HepG2 (cell line): ENCODE measurements at regions not wholly inside any gene's neighbourhood (a gene's known extent, or its start where the extent isn't known, plus 50 kb on each side); places are given as distances from the start of the nearest gene placed in this dataset.

ENCODE experiments used
- ATAC-seq: fragments of 200-7000 bp; cut with Tn5 transposase; 3 replicates; pipeline ENCODE4 v1.9.1; 2020; ENCODE audit warnings: mild to moderate bottlenecking, moderate library complexity
- BruUV-seq: library from RNA; stranded (reverse); fragments of 400-500 nt; replicated peaks from 2 replicates; lab custom pipeline; 2021; lab: Mats Ljungman, UMichigan
- CTCF ChIA-PET: fragments of 300-600 bp; formaldehyde crosslinking; extraction: SDS; loops from one replicate; lab custom pipeline; 2021; ENCODE audit warnings: low total read pairs, inconsistent platforms, low intra/inter-chr PET ratio; lab: Yijun Ruan, JAX
- POLR2A ChIA-PET: fragments of 350-600 bp; sonication (Branson Sonifier 250); formaldehyde crosslinking; loops from one replicate; lab custom pipeline; 2020; ENCODE audit warnings: antibody characterized with exemption, inconsistent platforms; lab: Yijun Ruan, JAX
- DNase-seq: peaks from one replicate; pipeline ENCODE4 v3.0.0-alpha.2; 2015; ENCODE audit warnings: low spot score
- FAIRE-seq: peaks from 3 replicates; lab custom pipeline; 2011; peaks lifted over from hg19 to GRCh38; lab: Jason Lieb, UNC
- H2AFZ ChIP-seq: one replicate; pipeline ENCODE4 v1.6.1; 2011; ENCODE audit warnings: low read length, inconsistent platforms
- H3K27ac ChIP-seq: fragments of 300-600 bp; 3 replicates; pipeline ENCODE4 v1.8.0; 2011; ENCODE audit warnings: mixed run types, mild to moderate bottlenecking, mixed read lengths, low read length, inconsistent platforms; ENCODE audit not compliant: insufficient read depth; ENCODE audit errors: extremely low read length
- H3K27me3 ChIP-seq, 2 experiments: fragments of 200-600 bp in 1 of 2; 2 replicates in 1 of 2; 3 replicates in 1 of 2; pipeline versions ENCODE4 v1.6.0 to v1.8.0; 2011; ENCODE audit warnings: low read length in 2 of 2, mild to moderate bottlenecking in 2 of 2, moderate library complexity in 2 of 2, inconsistent platforms in 1 of 2; ENCODE audit not compliant: insufficient read depth in 2 of 2, control insufficient read depth in 1 of 2
- H3K36me3 ChIP-seq, 2 experiments: fragments of 200-600 bp in 1 of 2; replicated peaks in 1 of 2; 2 replicates in 1 of 2; 3 replicates in 1 of 2; pipeline versions ENCODE4 v1.5.1 to v1.8.0; 2011; ENCODE audit warnings: low read length in 2 of 2, inconsistent platforms in 1 of 2; ENCODE audit not compliant: insufficient read depth in 2 of 2, control insufficient read depth in 1 of 2
- H3K4me1 ChIP-seq: 2 replicates; pipeline ENCODE4 v1.5.1; 2012; ENCODE audit warnings: low read length, inconsistent platforms; ENCODE audit not compliant: insufficient read depth
- H3K4me2 ChIP-seq: 2 replicates; pipeline ENCODE4 v1.6.0; 2011; ENCODE audit warnings: low read depth, low read length, inconsistent platforms
- H3K4me3 ChIP-seq, 3 experiments: fragments of 200-600 bp in 1 of 3; sonication (generic), shearing (Covaris generic) in 1 of 3; replicated peaks in 1 of 3; 2 replicates each; pipeline ENCODE4 v1.5.1; 2011 to 2016; ENCODE audit warnings: low read length in 3 of 3, inconsistent platforms in 2 of 3, low read depth in 2 of 3, mild to moderate bottlenecking in 2 of 3, control low read depth in 1 of 3, mixed read lengths in 1 of 3; ENCODE audit not compliant: insufficient read depth in 1 of 3
- H3K79me2 ChIP-seq: one replicate; pipeline ENCODE4 v1.6.1; 2011; ENCODE audit warnings: low read length, inconsistent platforms; ENCODE audit not compliant: insufficient read depth
- H3K9ac ChIP-seq: 2 replicates; pipeline ENCODE4 v1.6.0; 2011; ENCODE audit warnings: mild to moderate bottlenecking, low read depth, low read length, inconsistent platforms; ENCODE audit not compliant: insufficient read depth
- H3K9me3 ChIP-seq: 2 replicates; pipeline ENCODE4 v1.5.1; 2012; ENCODE audit warnings: mild to moderate bottlenecking, low read length
- H4K20me1 ChIP-seq: 2 replicates; pipeline ENCODE4 v1.6.0; 2011; ENCODE audit warnings: inconsistent platforms, mild to moderate bottlenecking, low read length, moderate library complexity; ENCODE audit not compliant: insufficient read depth
- AKAP8 ChIP-seq: sonication (generic); formaldehyde crosslinking; IDR thresholded peaks from 2 replicates; pipeline ENCODE4 v1.5.1; 2020; ENCODE audit warnings: mild to moderate bottlenecking, missing genetic modification reagents
- BORCS8-MEF2B ChIP-seq: sonication (generic); formaldehyde crosslinking; IDR thresholded peaks from 2 replicates; pipeline ENCODE4 v1.8.0; 2022; ENCODE audit warnings: mild to moderate bottlenecking, missing genetic modification reagents
- BRCA1 ChIP-seq: sonication (generic); formaldehyde crosslinking; IDR thresholded peaks from 2 replicates; pipeline ENCODE4 v1.4.0; 2020; ENCODE audit warnings: missing genetic modification reagents
- FOXK2 ChIP-seq: fragments of 450-650 bp; IDR thresholded peaks from 2 replicates; pipeline ENCODE4 v1.6.1; 2016
- GFI1 ChIP-seq: sonication (generic); formaldehyde crosslinking; IDR thresholded peaks from 2 replicates; pipeline ENCODE4 v1.5.0; 2020; ENCODE audit warnings: missing genetic modification reagents, mild to moderate bottlenecking, borderline replicate concordance
- HBP1 ChIP-seq: IDR thresholded peaks from 2 replicates; pipeline ENCODE4 v1.6.1; 2016; ENCODE audit warnings: low read depth, control low read depth
- KDM4B ChIP-seq: sonication (generic); formaldehyde crosslinking; IDR thresholded peaks from 2 replicates; pipeline ENCODE4 v1.4.0; 2020; ENCODE audit warnings: missing genetic modification reagents
- NFYC ChIP-seq: IDR thresholded peaks from 2 replicates; pipeline ENCODE4 v1.6.1; 2016; ENCODE audit warnings: missing genetic modification reagents, missing compliant biosample characterization
- RCOR2 ChIP-seq: IDR thresholded peaks from 2 replicates; pipeline ENCODE4 v1.6.1; 2016; ENCODE audit warnings: missing biosample characterization, missing genetic modification reagents
- SP140L ChIP-seq: sonication (generic); formaldehyde crosslinking; IDR thresholded peaks from 2 replicates; pipeline ENCODE4 v1.4.0; 2020; ENCODE audit warnings: missing genetic modification reagents, borderline replicate concordance
- YEATS2 ChIP-seq: sonication (generic); formaldehyde crosslinking; IDR thresholded peaks from 2 replicates; pipeline ENCODE4 v1.4.0; 2020; ENCODE audit warnings: missing genetic modification reagents, borderline replicate concordance
- ZNF281 ChIP-seq: sonication (generic); formaldehyde crosslinking; IDR thresholded peaks from 2 replicates; pipeline ENCODE4 v1.4.0; 2020; ENCODE audit warnings: missing genetic modification reagents, borderline replicate concordance
- ZNF431 ChIP-seq: sonication (generic); formaldehyde crosslinking; IDR thresholded peaks from 2 replicates; pipeline ENCODE4 v1.9.0; 2022; ENCODE audit warnings: missing genetic modification reagents, low read depth, mild to moderate bottlenecking, borderline replicate concordance
- ZNF768 ChIP-seq: sonication (generic); formaldehyde crosslinking; IDR thresholded peaks from 2 replicates; pipeline ENCODE4 v1.4.0; 2020; ENCODE audit warnings: missing genetic modification reagents
- ZNF777 ChIP-seq: sonication (generic); formaldehyde crosslinking; IDR thresholded peaks from 2 replicates; pipeline ENCODE4 v1.4.0; 2020; ENCODE audit warnings: missing genetic modification reagents
- ZSCAN12 ChIP-seq: sonication (generic); formaldehyde crosslinking; IDR thresholded peaks from 2 replicates; pipeline ENCODE4 v1.9.0; 2021; ENCODE audit warnings: mild to moderate bottlenecking, missing genetic modification reagents
- ZSCAN22 ChIP-seq: sonication (generic); formaldehyde crosslinking; IDR thresholded peaks from 2 replicates; pipeline ENCODE4 v1.4.0; 2020; ENCODE audit warnings: mild to moderate bottlenecking, missing genetic modification reagents
- WGBS: methylation state at CpG from one replicate; pipeline ENCODE4 v1.1.6; 2017; ENCODE audit warnings: low lambda C conversion rate; 5-methylcytosine and 5-hydroxymethylcytosine counted together
- in situ Hi-C: cut with HindIII; loops from 2 replicates; pipeline ENCODE4 v1.10.0; 2017; ENCODE audit warnings: low pct_unique_long_range_greater_than_20kb; ENCODE audit not compliant: extremely low pct_ligation_motif_present
- intact Hi-C: fragments of 100-400 bp; cut with micrococcal nuclease; formaldehyde crosslinking; loops from one replicate; pipeline ENCODE4 v1.10.0; 2022; ENCODE audit not compliant: unreplicated experiment

- FAIRE-seq (no peak), DNase-seq (no peak), ATAC-seq (no peak)
- H3K4me1 ChIP-seq = no peaks in the 10 kb centered on the region
- no peak overlapping the region for H3K9ac ChIP-seq
- BruUV-seq = no TSS peak
- H3K79me2 ChIP-seq = no peaks in the 10 kb centered on the region
- in situ Hi-C loops (no loop called here), intact Hi-C loops (no loop called here)
- no peak overlapping the region for H3K4me3 ChIP-seq
- H3K4me2 ChIP-seq = no peak overlapping the region
- CTCF ChIA-PET = no interaction called here
- peaks cover 44% of the 10 kb centered on the region for H3K9me3 ChIP-seq
- WGBS = 6% methylated on average over 6 of the region's 6 CpGs
- no peaks in the 10 kb centered on the region for H4K20me1 ChIP-seq
- H3K27me3 ChIP-seq = no peaks in the 10 kb centered on the region; a peak in 1 of 5 replicates
- H2AFZ ChIP-seq = no peak overlapping the region
- no peak for TF ChIP-seq BRCA1 (CRISPR knock-in tag)
- TF ChIP-seq ZSCAN22 (CRISPR knock-in tag) = no peak
- no peak for TF ChIP-seq KDM4B (CRISPR knock-in tag)
- no peak for TF ChIP-seq AKAP8 (CRISPR knock-in tag)
- no peak for TF ChIP-seq YEATS2 (CRISPR knock-in tag)
- no peak for TF ChIP-seq ZNF281
- TF ChIP-seq, all 625 proteins: peak for 0
- no peak overlapping the region for H3K27ac ChIP-seq
- H3K36me3 ChIP-seq = no peaks in the 10 kb centered on the region
- POLR2A ChIA-PET = no interaction called here
Observed at GRCh38 chr21:18468790-18469189, 65.2 kb upstream of the TMPRSS15 start.

GRCh38 chr21:18476639-18477038 is 73.1 kb upstream of the TMPRSS15 start:
- no TSS peak for BruUV-seq
- no peak for FAIRE-seq
- Histone ChIP-seq H3K79me2 (no peaks in the 10 kb centered on the region), H3K9ac (no peak overlapping the region), H2AFZ (no peak overlapping the region), H3K27ac (no peak overlapping the region), H3K4me3 (no peak overlapping the region), H3K4me1 (no peaks in the 10 kb centered on the region), H4K20me1 (no peaks in the 10 kb centered on the region), H3K36me3 (no peaks in the 10 kb centered on the region)
- intact Hi-C loops = no loop called here
- CTCF ChIA-PET = no interaction called here
- POLR2A ChIA-PET = no interaction called here
- 0% methylated on average over 1 of the region's 1 CpG for WGBS
- no peak for ATAC-seq
- DNase-seq = no peak
- TF ChIP-seq ZNF777 = no peak
- TF ChIP-seq BORCS8-MEF2B (CRISPR knock-in tag) = no peak
- no peak for TF ChIP-seq NFYC
- no peak for TF ChIP-seq ZSCAN12 (CRISPR knock-in tag)
- TF ChIP-seq HBP1 (CRISPR knock-in tag) = no peak
- TF ChIP-seq SP140L (CRISPR knock-in tag) = no peak
- no peak for TF ChIP-seq ZNF431 (CRISPR knock-in tag)
- no peak for TF ChIP-seq ZNF768
- no peak for TF ChIP-seq RCOR2 (CRISPR knock-in tag)
- TF ChIP-seq FOXK2 = no peak
- no peak for TF ChIP-seq GFI1 (CRISPR knock-in tag)
- TF ChIP-seq, all 625 proteins: peak for 0
- no peak overlapping the region for H3K4me2 ChIP-seq
- no peaks in the 10 kb centered on the region; a peak in 1 of 5 replicates for H3K27me3 ChIP-seq
- H3K9me3 ChIP-seq = peaks cover 79% of the 10 kb centered on the region
- in situ Hi-C loops = no loop called here
